SW480 (cell line): ENCODE measurements at regions not wholly inside any gene's neighbourhood (a gene's known extent, or its start where the extent isn't known, plus 50 kb on each side); places are given as distances from the start of the nearest gene placed in this dataset.
"Not testable (repeated sequence)": the region's sequence is repeated elsewhere in the genome, so short reads cannot be mapped to it uniquely, and the experiment has no call there.

Source experiments
- DNase-seq: peaks from one replicate; pipeline ENCODE4 v3.0.0-alpha.2; 2016; ENCODE audit warnings: low spot score

DNA sequence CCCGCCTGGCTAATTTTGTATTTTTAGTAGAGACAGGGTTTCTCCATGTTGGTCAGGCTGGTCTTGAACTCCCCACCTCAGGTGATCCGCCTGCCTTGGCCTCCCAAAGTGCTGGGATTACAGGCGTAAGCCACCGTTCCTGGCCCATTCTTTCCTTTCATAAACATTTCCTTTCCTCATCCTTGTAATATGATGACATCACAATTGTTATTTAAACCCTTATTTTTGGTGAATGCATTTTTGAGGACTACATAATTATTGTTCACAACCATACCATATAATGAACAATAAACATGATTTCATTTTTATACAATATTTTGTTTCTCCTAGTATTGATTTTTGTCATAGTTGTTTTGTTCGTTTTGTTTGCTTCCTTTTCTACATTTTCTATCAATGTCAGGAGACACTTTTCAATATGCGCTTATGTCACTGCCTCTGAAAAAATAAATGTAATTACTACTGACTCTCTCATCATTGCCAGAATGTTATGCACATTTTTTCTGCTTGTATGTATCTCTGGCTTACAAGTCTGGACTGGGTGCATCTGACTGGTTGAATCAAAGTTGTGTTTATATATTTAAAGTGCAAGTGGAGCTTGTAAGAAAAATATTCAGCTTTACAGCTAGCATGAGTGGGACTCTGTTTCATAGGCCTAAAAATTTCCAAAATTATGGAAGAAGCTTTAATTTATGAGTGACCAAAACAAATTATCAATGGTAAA lies 2286.3 kb upstream of the RAG2 start:
- DNase-seq, result no peak

- DNase-seq, result no peak
Observed at GRCh38 chr11:38867338-38867737, 2269.3 kb upstream of the RAG2 start.

GRCh38 chr11:38865922-38866321 lies 2267.9 kb upstream of the RAG2 start:
- DNase-seq, result no peak

- no peak for DNase-seq
Observed at GRCh38 chr11:38842991-38843390, 2245.0 kb upstream of the RAG2 start.

DNA sequence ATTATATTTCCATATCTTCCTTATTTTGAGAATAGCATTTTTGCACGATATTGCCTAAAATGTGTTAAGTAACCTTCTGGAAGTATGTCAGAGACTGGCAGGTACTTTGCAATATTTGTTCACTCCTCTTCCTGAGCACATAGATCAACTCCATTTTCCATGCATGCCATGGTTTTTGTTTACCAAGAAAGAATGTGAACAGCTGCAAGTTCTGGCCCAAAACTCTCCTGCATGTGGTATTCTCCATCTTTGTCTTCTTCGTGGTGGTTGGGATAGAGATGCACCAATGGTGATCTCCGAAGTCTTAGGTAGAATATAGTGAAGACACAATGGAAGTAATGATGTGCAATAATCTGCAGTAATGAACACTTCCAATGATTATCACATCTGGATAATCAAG lies 2241.0 kb upstream of the RAG2 start:
- DNase-seq, result no peak

DNA sequence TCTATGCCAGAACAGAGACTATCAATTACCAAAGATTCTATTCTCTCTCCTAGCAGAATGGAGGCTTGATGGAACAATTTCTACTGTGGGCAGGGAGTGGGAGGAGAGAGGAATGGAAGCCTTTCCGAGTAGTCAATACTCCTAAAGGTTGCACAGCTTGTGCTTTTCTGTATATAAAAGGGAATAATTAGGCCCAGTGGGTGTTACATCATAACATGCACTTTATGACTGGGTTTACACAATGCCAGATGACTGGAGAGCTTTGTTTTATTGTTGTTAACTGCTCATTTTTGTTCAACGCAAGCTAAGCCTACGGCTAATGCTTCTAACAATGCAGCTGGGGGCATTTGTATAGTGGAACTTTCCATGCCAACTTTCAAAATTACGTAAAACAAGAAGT lies 2237.9 kb upstream of the RAG2 start:
- no peak for DNase-seq

GRCh38 chr11:38824573-38824972 lies 2226.5 kb upstream of the RAG2 start:
- peak; percentile 31 for DNase-seq

GRCh38 chr11:38821786-38822185 lies 2223.8 kb upstream of the RAG2 start:
- not testable (repeated sequence) for DNase-seq

- DNase-seq, result no peak
Observed at GRCh38 chr11:38819981-38820380, 2221.9 kb upstream of the RAG2 start.

- DNase-seq, result no peak
Observed at GRCh38 chr11:38818720-38819119, 2220.7 kb upstream of the RAG2 start.

DNA sequence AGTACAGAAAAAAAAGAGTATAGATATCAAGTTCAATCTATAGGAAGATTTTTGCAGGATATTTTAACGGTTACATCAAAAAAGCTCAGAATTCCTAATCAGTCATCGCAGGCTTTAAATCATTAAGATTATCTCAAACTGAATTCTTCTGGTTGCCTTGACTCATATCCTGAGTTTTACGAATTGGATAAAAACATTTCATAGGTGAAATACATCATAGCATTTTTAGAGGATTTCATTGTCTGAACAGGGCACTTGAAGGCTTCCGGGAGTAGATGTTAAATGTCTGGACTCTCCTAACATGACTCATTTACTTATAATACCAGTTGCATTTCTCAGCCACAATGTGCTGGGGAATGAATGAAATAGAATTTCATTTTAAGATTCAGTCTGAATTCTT lies 2216.6 kb upstream of the RAG2 start:
- no peak for DNase-seq

DNA sequence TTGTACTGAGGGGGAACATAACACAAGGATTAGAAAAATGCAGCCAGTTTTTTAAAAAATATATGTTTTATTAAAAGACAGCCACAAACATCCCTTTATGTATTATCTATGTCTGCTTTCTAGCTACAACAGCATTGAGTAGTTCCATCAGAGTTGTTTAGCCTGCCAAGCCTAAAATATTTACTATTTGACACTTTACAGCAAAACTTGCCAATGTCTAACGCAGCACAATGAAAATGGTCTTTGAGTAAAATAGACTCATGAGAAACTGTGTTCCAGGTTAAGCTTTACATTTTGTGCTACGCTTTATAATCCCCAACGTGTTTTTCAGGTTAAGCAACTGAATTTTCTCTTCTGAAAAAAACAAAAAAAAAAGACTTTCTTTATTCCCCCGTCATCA lies 2211.5 kb upstream of the RAG2 start:
- DNase-seq, result no peak

DNA sequence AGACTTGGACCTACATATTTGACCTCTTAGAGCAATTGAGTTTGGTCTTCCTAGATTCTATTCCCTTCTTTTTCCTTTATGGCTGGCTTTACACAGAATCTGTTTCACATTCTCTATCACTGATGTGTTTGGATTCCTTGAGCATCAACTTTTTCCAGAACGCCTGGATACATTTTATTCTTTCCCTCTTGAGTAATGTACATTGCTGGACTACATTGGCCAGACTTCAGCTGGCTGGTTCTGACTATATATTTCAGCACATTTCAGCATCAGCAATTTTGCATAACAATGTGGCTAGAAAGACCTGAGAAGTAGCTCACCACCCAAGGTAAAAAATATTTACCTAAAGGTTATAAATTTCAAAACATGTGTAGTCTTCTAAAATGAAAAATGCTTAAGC lies 2198.2 kb upstream of the RAG2 start:
- DNase-seq, result no peak

- no peak for DNase-seq
Observed at GRCh38 chr11:38795027-38795426, 2197.0 kb upstream of the RAG2 start.

DNA sequence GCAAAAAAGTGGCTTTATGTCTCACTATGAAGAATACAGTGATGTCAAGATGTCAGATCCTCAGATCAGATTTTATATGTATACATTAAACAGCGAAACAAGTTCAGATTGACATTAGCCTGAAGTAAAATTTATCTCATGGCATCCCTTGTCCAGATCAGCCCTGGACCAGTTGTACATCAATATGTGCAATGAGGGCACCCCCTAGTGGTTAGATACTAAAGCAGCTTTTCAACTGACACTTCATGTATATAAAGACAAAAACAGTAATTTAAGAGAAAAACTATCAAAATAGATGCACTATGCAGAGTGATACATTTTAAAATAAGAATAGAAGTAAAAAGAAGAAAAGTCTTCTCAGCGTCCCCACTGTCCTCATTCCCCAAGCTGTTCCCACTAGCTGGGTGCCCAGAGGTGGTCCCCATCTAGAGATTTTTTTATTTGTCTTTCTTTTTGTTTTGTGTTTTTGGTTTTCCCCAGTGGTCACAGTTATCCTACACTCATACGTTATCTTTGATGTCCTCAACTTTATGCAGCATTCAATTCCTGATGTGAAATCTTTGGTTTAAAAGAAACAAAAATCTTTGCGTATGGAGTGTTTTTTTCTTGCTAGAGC lies 2193.4 kb upstream of the RAG2 start:
- DNase-seq, result peak; percentile 61

DNA sequence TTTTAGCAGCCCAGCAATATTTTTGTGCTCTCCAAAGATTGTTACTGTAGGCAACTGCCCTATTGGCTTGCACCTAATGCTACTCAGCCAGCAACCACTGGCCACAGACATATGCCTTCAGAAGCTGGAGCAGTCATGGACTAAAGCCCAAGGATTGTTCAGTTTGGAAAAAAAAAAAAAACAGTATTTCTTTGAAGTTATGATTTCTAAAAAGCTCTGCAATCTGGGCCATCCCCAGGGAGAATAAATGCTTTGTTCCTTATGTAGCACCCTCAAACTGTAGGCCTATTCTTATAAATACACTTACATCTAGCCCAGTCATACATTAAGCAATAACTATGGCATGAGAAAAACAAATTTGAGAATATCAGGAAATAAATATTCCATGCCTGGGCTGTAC lies 2190.5 kb upstream of the RAG2 start:
- DNase-seq, result no peak

DNA sequence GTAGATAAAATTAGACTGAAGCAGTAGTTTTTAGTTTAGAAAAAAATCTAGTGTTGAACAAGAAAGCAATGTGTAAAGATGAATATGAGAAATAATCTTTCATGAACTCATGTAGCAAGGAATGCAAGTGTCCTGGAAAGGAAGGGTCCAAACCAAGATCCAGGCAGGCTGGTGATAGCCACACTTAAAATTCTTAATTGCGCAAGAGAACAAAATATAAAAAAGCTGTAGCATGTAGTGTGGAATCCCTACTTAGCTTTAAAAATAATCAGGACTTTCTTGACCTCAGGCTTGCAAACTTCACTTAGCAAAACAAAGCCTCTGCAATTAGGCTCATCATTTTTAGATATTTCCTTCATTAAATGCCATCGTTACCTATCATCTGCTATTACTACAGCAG lies 2186.1 kb upstream of the RAG2 start:
- no peak for DNase-seq

- DNase-seq, result no peak
Observed at GRCh38 chr11:38766796-38767195, 2168.8 kb upstream of the RAG2 start.

GRCh38 chr11:38759394-38759793 lies 2161.4 kb upstream of the RAG2 start:
- DNase-seq, result no peak

GRCh38 chr11:38756537-38756936 lies 2158.5 kb upstream of the RAG2 start:
- DNase-seq, result no peak

DNA sequence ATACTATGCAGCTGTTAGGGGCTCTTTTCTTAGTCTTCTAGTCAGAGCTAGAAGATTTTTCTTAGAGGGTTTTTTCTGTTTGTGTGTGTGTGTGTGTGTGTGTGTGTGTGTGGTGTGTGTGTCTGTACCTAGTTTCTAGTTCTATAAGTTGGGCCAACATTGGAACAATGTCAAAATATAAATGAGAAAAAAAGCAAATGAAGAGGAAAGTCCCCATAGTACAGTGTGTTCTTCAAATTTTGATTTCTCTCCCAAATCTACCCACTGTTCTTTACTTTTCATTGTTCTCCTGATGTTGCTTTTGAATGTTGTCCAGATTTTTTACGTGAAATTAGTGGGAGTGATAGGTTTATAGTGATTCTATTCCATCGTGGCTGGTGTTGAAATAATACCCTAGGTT lies 2153.4 kb upstream of the RAG2 start:
- no peak for DNase-seq

DNA sequence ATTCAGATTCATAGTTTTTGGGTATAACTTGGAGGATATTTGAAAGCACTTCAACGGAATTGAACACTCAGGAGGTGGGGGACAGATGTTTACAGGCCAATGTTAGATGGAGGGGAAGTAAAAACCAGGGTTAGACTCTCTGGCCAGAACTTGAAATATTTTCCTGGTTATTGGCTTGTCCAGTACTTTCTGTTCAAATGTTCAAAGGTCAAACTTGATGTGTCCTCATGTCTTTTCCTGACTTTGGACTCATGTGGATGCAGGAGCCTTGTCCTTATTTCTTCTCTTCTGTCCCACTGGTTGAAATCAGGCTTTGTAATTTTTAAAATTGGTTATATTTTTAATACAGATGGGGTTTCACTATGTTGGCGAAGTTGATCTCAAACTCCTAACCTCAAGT lies 2148.5 kb upstream of the RAG2 start:
- DNase-seq, result not testable (repeated sequence)

- DNase-seq, result no peak
Observed at GRCh38 chr11:38723361-38723760, 2125.3 kb upstream of the RAG2 start.
